HG03025 (cell line): ENCODE measurements at regions not wholly inside any gene's neighbourhood (a gene's known extent, or its start where the extent isn't known, plus 50 kb on each side); places are given as distances from the start of the nearest gene placed in this dataset.
"Not testable (repeated sequence)": the region's sequence is repeated elsewhere in the genome, so short reads cannot be mapped to it uniquely, and the experiment has no call there.

Experiments
- ATAC-seq: cut with Tn5 transposase; IDR thresholded peaks from one replicate; pipeline ENCODE4 v1.9.1; 2021; ENCODE audit warnings: mild to moderate bottlenecking, moderate library complexity; ENCODE audit not compliant: unreplicated experiment, low FRiP score

DNA sequence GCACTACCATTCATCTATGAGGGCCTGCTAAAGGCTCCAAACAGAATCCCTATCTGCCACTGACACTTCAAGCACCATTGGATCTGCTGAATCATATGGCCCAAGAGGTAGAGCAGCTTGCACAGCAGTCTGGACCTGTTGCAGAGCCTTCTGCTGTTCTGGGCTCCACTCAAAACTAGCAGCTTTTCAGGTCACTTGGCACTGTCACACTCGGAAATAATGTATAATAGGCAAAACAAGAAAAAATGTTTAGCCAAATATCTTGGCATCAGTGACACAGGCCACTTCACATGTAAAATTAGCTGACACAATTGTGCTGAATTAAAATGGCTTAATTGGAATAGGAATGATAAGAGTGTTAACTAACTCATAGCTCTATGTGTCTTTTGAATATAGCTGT lies 1182.9 kb upstream of the LRRTM3 start:
- ATAC-seq, result no peak

- no peak for ATAC-seq
Measured at GRCh38 chr10:65751218-65751617, 1174.6 kb upstream of the LRRTM3 start.

DNA sequence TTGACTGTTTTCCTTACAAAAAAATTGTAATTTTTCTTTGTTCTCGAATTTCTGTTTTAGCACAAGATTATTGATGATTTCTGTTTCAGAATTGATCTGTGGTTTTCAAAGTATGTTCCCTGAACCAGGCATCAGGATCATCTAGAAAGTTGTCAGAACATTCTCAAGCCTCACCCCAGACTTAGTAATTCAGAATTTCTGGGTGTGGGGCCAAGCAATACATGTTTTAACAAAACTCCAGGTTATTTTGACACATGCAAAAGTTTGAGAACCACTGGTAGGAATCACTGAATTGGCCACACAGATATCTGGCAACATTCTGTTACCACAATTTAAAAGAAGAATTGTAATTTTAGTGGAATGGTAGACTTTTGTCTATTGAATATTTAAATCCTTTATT lies 1173.9 kb upstream of the LRRTM3 start:
- ATAC-seq, result no peak

GRCh38 chr10:65753532-65753931 lies 1172.3 kb upstream of the LRRTM3 start:
- no peak for ATAC-seq

DNA sequence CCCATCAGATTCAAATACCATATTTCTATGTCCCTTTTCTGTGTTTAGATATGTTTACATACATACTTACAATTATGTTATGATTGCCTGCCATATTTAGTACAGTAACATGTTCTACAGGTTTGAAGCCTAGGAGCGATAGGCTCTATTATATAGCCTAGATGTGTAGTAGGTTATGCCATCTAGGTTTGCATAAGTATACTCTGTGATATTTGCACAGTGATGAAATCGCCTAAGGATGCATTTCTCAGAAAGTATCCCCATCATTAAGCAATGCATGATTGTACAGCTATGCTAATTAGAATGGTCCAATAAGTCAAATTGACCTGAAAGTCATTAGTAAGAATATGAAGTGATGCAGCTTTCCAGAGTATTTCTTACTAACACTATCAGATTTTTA lies 1171.7 kb upstream of the LRRTM3 start:
- no peak for ATAC-seq

DNA sequence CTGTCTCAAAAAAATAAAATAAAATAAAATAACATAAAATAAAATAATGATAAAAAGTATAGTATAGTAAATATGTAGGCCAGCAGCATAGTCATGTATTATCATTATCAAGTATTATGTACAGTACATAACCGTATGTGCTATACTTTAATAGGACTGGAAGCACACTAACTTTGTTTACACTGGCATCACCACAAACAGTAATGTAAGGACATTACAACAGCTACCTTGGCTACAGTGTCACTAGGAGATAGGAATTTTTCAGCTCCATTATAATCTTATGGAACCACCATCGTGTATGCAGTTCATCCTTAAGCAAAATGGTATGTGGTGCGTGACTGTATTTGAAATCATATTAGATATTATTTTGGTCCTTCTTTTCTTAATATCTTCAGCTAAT lies 1163.5 kb upstream of the LRRTM3 start:
- ATAC-seq, result no peak

DNA sequence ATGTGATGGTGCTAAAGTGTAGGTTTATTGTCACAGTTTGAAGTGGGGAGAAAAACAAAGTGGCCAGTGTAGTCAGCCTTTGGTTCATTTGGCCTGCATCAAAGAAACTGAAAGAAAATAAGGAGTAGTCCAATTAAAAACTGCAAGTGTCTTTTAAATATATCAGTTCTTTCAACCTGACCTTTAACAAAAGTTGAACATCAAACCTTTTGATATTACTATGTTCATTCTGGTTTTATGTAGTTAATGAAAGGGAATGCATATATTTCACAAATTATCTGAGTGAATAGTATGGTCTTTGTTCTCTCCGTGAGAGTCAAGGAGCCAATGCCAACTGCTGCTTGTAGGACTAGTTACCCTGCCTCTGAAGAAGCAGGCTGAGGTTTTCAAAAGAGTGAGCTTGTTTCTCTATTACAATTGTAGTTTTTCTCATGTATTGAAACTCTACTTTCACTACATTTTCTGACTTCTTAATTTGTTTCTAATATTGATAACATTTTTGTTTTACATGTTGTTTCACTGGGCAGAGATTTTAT lies 1160.8 kb upstream of the LRRTM3 start:
- ATAC-seq, result peak; percentile 59

DNA sequence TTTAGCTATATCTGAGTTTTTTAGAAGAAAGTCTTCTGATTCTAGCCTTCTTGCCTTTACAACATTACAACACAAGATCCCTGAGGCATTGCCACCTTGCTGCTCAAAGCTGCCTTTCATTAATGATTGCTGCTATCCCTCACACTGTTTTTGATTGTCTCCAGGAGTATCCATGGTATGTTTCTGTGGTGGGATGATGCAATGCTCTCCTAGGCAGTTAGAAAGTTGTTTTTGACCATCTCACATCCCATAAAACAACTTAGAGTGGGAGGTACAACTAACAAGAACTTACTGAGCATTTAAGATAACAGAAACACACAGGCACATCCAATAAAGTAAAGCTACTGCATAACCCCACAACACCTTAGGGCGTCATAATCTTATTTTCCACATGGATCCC lies 1156.0 kb upstream of the LRRTM3 start:
- no peak for ATAC-seq

- ATAC-seq, result no peak
Measured at GRCh38 chr10:65778753-65779152, 1147.1 kb upstream of the LRRTM3 start.

DNA sequence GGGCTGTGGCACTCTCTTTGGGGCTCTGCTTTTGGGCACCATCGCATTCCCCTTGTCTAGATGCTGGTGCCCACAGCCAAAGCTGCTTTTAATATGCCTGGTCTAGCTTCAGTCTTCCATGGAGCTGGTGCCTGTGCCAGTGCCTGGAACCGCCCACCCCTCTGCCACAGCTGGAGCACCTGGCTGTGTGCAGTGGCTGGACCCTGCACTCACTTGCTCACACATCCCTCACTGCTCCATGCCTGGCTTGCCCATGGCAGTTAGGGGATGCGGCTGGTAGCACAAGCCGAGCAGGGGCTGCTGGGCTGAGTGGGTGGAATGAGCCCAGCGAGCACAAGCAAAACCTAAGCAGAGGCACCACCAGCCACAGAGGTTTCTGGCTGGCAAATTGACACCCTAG lies 1145.9 kb upstream of the LRRTM3 start:
- ATAC-seq, result no peak

DNA sequence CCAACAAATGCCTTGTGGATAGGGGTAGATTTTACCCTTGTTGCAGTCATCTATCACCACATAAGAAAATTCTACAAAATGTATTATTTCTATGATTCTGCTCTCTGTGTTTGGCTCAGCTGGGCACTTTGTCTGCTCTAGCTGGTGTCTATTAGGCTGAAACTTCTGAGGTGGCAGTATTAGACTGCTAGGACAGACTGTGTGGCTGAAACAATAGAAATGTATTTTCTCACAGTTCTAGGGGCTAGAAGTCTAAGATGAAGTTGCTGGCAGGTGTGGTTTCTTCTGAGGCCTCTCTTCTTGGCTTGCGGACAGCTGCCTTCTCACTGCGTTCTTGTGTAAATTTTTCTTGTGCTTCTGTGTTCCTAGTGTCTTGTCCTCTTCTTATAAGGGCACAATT lies 1139.6 kb upstream of the LRRTM3 start:
- ATAC-seq, result no peak

GRCh38 chr10:65787571-65787970 lies 1138.3 kb upstream of the LRRTM3 start:
- no peak for ATAC-seq

DNA sequence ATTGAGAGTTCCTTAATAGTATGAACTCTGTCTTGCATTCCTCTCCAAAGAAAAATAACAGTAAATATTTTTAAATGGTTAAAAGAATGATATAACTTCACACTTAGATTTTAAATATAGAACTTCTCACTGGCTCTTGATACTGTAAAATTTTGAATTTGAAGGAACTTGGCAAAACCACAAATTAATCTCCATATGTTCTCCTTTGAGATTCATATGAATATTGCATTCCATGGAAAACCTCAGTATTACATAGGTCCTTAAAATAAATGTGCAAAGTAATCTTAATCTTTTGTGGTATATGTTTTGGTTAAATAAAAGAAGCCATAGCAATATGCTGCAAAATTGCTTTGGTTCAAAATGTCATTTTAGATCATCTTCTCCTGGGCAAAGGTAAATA lies 1137.6 kb upstream of the LRRTM3 start:
- no peak for ATAC-seq

DNA sequence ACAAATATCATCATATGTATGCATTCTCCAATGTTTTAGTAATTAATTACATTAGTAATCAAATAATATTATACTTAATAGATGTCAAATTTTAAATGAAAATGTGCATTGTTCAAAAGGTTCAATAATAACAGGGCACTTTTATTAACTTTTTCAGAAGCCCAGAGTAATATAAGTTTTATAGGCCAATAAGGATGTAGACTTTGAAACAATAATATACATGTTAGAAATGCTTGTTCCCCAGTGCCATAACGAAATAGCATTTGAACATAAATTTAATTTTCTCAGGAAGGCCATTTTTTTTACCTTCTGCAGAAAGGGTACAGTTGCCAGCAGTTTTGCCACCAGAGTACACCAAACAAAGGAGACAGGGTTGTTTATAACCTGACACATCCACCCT lies 1133.9 kb upstream of the LRRTM3 start:
- no peak for ATAC-seq

DNA sequence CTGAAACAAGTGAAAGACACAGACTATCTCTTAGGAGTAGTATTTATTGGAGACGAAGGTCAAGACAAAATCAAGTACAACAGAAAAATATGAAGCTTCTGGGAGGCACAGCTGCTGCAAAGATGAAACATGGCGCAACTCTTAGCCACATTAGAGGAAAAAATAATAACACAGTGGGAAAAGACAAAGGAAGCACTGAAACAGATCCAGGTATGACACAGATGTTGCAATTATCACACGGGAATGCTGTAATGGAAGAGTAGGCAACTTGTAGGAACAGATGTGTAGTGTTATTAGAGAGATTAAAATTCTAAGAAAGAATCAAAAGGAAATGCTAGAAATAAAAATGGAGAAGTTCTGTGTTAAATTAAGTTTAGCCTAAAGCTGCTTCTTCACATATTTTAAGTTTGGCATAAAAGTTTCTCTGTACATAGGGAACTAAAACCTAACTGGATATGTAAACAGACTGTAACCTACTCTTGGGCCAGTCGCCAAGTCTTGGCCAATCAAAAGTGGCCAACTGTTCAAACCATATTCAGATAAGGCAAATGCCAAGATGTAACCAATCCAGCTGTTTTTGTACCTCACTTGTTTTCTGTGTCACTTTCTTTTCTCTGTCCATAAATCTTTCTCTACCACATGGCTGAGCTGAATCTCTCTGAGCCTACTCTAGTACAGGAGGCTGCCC lies 1132.0 kb upstream of the LRRTM3 start:
- ATAC-seq, result no peak

DNA sequence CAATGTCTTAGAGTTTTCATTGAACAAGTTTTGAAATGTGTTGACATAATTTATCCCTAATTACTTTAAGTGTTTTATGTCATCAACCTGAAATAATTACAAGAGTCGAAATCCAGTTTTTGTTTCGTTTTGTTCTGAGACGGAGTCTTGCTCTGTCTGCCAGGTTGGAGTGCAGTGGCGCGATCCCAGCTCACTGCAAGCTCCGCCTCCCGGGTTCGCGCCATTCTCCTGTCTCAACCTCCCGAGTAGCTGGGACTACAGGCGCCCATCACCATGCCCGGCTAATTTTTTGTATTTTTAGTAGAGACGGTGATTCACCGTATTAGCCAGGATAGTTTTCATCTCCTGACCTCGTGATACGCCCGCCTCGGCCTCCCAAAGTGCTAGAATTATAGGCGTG lies 1131.0 kb upstream of the LRRTM3 start:
- ATAC-seq, result not testable (repeated sequence)

DNA sequence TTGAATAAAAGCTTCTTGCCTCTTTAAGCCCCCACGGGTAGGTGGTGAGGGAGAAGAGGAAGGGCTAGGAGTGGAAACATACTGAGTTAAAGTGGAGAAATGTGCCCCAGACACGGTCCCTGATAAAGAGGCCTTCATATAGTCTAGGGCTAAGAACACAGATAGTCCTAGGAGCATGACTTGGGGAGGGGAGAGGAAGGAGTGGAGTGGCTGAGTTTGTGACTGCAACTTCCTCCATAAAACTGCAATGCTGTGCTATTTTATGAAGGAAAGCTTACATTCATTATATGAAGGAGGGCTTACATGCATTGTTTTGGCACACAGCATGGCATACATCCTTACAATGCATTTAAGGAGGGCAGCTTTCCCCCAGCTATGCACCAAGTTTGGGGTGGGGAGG lies 1129.4 kb upstream of the LRRTM3 start:
- no peak for ATAC-seq

GRCh38 chr10:65798133-65798532 lies 1127.7 kb upstream of the LRRTM3 start:
- ATAC-seq, result peak; percentile 82

DNA sequence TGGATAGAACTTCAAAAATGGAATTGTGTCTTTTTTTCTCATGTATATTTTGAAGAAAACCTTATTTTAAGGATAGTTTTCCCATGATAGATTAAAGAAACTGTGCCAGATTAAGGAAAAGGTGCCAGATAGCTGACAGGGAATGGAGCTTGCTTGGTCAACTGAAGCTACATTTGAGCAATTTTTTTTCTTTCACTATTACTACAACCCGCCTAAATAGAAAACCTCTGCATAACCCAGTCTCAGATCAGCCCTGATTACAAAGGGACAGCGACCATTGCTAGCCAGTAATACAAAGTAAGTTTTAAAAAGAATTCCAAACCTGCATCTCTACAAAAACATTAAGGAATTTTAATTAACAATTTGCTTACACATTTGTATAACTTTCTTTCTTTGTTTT lies 1123.4 kb upstream of the LRRTM3 start:
- no peak for ATAC-seq

DNA sequence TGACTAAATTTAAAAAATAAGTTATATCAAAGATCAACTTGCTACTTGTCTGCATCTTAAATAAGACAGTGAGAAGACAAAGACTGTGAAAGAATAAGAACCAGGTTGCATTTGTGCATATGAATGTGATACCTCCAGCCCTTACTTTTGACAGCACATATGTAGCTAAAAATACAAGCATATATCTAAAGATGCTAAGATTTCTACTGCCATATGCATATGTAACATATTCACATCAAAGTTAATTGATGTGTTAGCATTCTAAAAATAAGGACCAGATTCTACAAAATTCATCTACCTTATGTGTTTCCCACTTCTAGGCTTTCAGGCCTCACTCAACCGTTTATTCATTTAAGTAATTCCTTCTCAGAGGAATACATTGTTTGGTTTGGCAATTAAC lies 1120.3 kb upstream of the LRRTM3 start:
- no peak for ATAC-seq

- no peak for ATAC-seq
Measured at GRCh38 chr10:65805993-65806392, 1119.8 kb upstream of the LRRTM3 start.

DNA sequence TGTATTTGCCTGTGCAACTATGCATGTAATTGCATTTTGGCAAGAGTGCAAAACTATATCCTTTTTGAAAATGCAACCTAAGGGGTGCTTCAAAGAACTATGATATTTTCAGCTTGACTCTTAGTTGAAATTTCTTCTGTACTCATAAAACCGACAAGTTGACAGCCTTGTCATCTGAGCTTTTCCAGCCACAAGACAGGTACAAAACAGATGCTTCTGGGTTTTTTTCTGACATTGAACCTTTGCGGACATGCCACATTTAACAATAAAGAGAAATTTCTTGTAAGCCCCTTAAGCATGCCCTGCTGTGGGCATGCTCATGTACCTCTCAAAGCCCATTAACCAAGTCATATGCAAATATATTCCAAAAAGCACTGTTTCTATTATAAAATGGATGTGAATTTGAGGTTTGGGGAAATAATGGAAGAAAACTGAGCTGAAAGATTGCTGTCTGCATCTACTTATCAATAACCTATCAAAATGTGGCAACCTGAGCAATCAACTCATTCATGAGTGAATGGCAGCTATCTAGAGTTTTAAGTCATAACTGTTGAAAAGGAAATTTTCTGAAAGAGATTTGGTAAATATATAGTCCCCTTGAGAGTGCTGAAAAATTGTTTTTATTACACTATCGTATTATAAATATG lies 1117.0 kb upstream of the LRRTM3 start:
- no peak for ATAC-seq
